ENCODE measurements at regions not wholly inside any gene's neighbourhood (a gene's known extent, or its start where the extent isn't known, plus 50 kb on each side); places are given as distances from the start of the nearest gene placed in this dataset.

DNA sequence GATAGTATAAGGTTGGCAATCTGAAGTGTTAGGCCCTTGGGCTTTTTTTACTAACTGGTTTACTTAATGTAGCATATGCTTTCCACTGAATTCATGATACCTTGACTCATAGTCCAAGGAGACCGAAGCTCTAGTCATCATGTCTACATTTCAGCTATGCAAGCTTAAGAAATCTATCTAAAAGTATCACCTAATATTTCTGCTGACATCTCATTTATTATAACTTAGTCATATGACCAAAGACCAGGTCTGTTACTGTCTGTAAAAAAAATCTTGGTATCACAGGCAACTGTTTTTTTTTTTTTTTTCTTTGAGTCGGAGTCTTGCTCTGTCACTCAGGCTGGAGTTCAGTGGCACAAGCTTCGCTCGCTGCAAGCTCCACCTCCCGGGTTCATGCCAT lies 814.0 kb upstream of the NDST4 start:
- in situ Hi-C loops (cut with HindIII; ENCODE audit: low pct_ligation_motif_present, low sequenced_read_pairs), result no loop called here
- no peaks in the 10 kb centered on the region for H3K36me3 ChIP-seq (replicated peaks)
- H3K27me3 ChIP-seq (replicated peaks), result no peaks in the 10 kb centered on the region
- no peak overlapping the region for H3K27ac ChIP-seq
- DNase-seq, result no peak
- TF ChIP-seq, protein P1, sequence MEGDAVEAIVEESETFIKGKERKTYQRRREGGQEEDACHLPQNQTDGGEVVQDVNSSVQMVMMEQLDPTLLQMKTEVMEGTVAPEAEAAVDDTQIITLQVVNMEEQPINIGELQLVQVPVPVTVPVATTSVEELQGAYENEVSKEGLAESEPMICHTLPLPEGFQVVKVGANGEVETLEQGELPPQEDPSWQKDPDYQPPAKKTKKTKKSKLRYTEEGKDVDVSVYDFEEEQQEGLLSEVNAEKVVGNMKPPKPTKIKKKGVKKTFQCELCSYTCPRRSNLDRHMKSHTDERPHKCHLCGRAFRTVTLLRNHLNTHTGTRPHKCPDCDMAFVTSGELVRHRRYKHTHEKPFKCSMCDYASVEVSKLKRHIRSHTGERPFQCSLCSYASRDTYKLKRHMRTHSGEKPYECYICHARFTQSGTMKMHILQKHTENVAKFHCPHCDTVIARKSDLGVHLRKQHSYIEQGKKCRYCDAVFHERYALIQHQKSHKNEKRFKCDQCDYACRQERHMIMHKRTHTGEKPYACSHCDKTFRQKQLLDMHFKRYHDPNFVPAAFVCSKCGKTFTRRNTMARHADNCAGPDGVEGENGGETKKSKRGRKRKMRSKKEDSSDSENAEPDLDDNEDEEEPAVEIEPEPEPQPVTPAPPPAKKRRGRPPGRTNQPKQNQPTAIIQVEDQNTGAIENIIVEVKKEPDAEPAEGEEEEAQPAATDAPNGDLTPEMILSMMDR (IDR thresholded peaks at IDR 0.05; ENCODE audit: low read depth, low read length, missing control alignments), result no peak
- no peak overlapping the region for H3K4me3 ChIP-seq (ENCODE audit: low read depth, low read length)

DNA sequence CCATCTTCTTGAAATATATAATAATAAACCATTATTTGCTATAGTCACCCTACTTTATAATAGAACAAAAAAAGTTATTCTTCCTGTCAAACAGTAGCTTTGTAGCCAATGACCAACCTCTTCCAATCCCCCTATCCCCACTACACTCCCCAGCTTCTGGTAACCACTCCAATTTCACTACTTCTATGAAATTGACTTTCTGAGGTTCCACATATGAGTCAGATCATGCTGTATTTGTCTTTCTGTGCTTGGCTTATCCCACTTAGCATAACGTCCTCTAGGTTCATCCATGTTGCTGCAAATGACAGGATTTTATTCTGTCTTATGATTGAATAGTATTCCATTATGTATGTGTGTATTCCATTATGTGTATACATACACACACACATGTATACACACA lies 809.7 kb upstream of the NDST4 start:
- Histone ChIP-seq H3K27me3 (replicated peaks) (no peaks in the 10 kb centered on the region), H3K27ac (no peak overlapping the region), H3K36me3 (replicated peaks) (no peaks in the 10 kb centered on the region), H3K4me3 (ENCODE audit: low read depth, low read length) (no peak overlapping the region)
- TF ChIP-seq, protein P1 (IDR thresholded peaks at IDR 0.05; ENCODE audit: low read depth, low read length, missing control alignments), result no peak
- DNase-seq, result no peak
- in situ Hi-C loops (cut with HindIII; ENCODE audit: low pct_ligation_motif_present, low sequenced_read_pairs), result no loop called here

DNA sequence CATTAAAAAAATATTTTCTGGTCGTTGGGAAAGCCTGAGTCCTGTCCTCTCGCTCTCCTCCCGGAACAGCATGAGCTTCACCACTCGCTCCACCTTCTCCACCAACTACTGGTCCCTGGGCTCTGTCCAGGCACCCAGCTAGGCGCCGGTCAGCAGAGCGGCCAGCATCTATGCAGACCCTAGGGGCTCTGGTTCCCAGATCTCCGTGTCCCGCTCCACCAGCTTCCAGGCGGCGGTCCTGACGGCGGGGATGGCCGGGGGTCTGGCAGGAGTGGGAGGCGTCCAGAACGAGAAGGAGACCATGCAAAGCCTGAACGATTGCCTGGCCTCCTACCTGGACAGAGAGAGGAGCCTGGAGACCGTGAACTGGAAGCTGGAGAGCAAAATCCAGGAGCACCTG lies 807.2 kb upstream of the NDST4 start:
- H3K4me3 ChIP-seq (ENCODE audit: low read depth, low read length), result no peak overlapping the region
- H3K27me3 ChIP-seq (replicated peaks), result no peaks in the 10 kb centered on the region
- no peak for DNase-seq
- in situ Hi-C loops (cut with HindIII; ENCODE audit: low pct_ligation_motif_present, low sequenced_read_pairs), result no loop called here
- no peaks in the 10 kb centered on the region for H3K36me3 ChIP-seq (replicated peaks)
- no peak overlapping the region for H3K27ac ChIP-seq
- TF ChIP-seq, protein P1 (IDR thresholded peaks at IDR 0.05; ENCODE audit: low read depth, low read length, missing control alignments), result no peak

DNA sequence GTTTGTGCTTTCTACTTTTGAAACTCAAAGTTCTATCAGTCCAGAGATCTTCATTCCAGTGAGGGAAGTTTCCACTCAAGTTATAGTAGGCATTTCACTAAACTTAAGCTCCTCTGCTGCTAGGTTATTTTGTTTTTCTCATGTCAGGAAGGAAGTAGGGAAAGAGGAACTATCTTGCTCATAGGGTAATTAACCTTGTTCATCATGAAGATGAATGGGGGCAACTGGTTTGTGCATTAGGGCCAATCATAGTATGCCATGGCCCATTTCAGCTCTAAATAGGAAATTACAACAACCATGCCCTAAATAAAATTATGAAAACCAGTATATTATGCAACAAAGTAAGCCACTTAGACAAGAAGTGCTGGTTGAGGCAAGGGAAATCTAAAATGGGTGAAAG lies 804.7 kb upstream of the NDST4 start:
- no peak overlapping the region for H3K27ac ChIP-seq
- no peaks in the 10 kb centered on the region for H3K27me3 ChIP-seq (replicated peaks)
- no peak for DNase-seq
- in situ Hi-C loops (cut with HindIII; ENCODE audit: low pct_ligation_motif_present, low sequenced_read_pairs), result no loop called here
- TF ChIP-seq, protein P1 (IDR thresholded peaks at IDR 0.05; ENCODE audit: low read depth, low read length, missing control alignments), result no peak
- H3K36me3 ChIP-seq (replicated peaks), result no peaks in the 10 kb centered on the region
- no peak overlapping the region for H3K4me3 ChIP-seq (ENCODE audit: low read depth, low read length)

DNA sequence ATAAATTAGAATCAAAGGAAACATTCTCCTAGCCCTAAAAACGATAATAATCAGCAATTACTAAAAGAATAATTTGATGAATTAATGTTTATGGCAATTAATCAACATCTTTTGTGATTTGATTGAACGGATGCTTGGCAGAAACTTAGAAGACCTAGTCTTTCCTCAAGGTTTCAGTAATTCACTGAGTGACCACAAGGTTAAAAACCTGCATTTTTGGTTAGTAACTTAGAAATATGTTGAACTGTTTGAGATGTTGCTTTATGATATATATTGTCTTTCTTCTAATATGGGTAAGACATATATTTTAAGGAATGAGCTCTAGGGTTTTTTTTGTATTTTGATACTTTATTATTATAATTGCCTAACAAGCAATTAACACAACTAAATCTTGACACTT lies 793.0 kb upstream of the NDST4 start:
- H3K4me3 ChIP-seq (ENCODE audit: low read depth, low read length), result no peak overlapping the region
- in situ Hi-C loops (cut with HindIII; ENCODE audit: low pct_ligation_motif_present, low sequenced_read_pairs), result no loop called here

DNA sequence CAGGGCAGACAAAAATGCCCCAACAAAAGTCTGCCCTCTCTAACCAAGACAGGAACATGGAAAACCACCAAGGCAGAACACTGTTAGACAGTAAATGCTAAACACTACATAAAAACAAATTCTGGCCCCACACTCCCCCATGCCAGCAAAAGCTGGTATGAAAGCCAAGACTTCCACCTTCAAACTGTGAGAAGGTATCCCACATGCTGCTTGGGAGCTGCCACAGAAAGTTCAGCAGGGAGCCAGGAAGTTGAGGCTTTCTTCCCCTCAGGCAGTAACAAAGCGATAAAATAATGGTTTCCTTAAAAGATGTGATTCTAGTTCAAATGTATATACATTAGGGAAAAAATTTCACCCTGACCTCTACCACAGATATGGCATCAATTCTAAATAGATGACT lies 770.4 kb upstream of the NDST4 start:
- Histone ChIP-seq H3K36me3 (replicated peaks) (no peaks in the 10 kb centered on the region), H3K4me3 (ENCODE audit: low read depth, low read length) (no peak overlapping the region), H3K27ac (no peak overlapping the region), H3K27me3 (replicated peaks) (no peaks in the 10 kb centered on the region)
- TF ChIP-seq, protein P1 (IDR thresholded peaks at IDR 0.05; ENCODE audit: low read depth, low read length, missing control alignments), result no peak
- DNase-seq, result no peak
- in situ Hi-C loops (cut with HindIII; ENCODE audit: low pct_ligation_motif_present, low sequenced_read_pairs), result no loop called here

More for the DNA sequence above, 793.0 kb upstream of the NDST4 start:
- TF ChIP-seq, protein P1 (IDR thresholded peaks at IDR 0.05; ENCODE audit: low read depth, low read length, missing control alignments), result no peak
- no peaks in the 10 kb centered on the region for H3K36me3 ChIP-seq (replicated peaks)
- no peak overlapping the region for H3K27ac ChIP-seq
- H3K27me3 ChIP-seq (replicated peaks), result no peaks in the 10 kb centered on the region
- no peak for DNase-seq

Data from brain microvascular endothelial cell (primary cell).